ENCODE measurements at regions not wholly inside any gene's neighbourhood (a gene's known extent, or its start where the extent isn't known, plus 50 kb on each side); places are given as distances from the start of the nearest gene placed in this dataset.

DNA sequence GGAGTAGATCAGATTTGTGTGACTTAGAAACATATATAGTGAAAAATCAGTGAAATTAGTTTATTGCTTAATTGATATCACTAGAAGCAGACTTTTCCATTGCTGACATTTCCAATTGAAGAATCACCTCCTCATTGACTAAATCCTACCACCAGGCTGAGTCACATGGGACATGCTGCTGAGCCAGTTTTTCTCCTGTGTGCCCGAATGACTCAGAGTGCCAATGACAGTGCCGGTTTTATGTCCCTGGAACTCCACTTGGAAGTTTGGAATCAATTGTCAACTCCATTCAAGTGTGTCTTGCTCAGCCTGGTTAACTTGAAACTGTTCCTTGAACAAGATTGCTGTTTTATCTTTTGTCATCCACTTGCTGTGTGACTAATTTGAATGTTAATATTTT is 316.1 kb upstream of the PRDM1 start:
- H3K36me3 Mint-ChIP-seq (ENCODE audit: low read depth) = 0 out of 3 replicates have a peak, but pooled peaks cover 2% of the 10 kb centered on the region
- Histone ChIP-seq H3K4me1 (ENCODE audit: insufficient read depth) (no peaks in the 10 kb centered on the region), H3K27ac (ENCODE audit: low read depth) (no peak overlapping the region), H4K20me1 (replicated peaks; ENCODE audit: insufficient read depth) (no peaks in the 10 kb centered on the region), H2AFZ (no peak overlapping the region), H3K4me2 (no peak overlapping the region), H3F3A (replicated peaks; ENCODE audit: low read depth) (no peaks in the 10 kb centered on the region), H3K79me2 (replicated peaks; ENCODE audit: insufficient read depth) (no peaks in the 10 kb centered on the region), H3K36me3 (ENCODE audit: insufficient read depth) (no peaks in the 10 kb centered on the region), H3K4me3 (no peak overlapping the region), H3K27me3 (ENCODE audit: insufficient read depth) (no peaks in the 10 kb centered on the region), H3K9me2 (ENCODE audit: insufficient read depth) (peaks cover 19% of the 10 kb centered on the region; the same call in 1 of the 2 replicates)
- no peaks in the 10 kb centered on the region for H3K27me3 Mint-ChIP-seq (ENCODE audit: insufficient read depth, low read depth, poor library complexity)
- H3K27ac Mint-ChIP-seq = no peak overlapping the region
- TF ChIP-seq, protein P1, sequence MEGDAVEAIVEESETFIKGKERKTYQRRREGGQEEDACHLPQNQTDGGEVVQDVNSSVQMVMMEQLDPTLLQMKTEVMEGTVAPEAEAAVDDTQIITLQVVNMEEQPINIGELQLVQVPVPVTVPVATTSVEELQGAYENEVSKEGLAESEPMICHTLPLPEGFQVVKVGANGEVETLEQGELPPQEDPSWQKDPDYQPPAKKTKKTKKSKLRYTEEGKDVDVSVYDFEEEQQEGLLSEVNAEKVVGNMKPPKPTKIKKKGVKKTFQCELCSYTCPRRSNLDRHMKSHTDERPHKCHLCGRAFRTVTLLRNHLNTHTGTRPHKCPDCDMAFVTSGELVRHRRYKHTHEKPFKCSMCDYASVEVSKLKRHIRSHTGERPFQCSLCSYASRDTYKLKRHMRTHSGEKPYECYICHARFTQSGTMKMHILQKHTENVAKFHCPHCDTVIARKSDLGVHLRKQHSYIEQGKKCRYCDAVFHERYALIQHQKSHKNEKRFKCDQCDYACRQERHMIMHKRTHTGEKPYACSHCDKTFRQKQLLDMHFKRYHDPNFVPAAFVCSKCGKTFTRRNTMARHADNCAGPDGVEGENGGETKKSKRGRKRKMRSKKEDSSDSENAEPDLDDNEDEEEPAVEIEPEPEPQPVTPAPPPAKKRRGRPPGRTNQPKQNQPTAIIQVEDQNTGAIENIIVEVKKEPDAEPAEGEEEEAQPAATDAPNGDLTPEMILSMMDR (conservative IDR thresholded peaks at IDR 0.05; ENCODE audit: low read depth in 2 of 2) = no peak
- TF ChIP-seq, protein P2, sequence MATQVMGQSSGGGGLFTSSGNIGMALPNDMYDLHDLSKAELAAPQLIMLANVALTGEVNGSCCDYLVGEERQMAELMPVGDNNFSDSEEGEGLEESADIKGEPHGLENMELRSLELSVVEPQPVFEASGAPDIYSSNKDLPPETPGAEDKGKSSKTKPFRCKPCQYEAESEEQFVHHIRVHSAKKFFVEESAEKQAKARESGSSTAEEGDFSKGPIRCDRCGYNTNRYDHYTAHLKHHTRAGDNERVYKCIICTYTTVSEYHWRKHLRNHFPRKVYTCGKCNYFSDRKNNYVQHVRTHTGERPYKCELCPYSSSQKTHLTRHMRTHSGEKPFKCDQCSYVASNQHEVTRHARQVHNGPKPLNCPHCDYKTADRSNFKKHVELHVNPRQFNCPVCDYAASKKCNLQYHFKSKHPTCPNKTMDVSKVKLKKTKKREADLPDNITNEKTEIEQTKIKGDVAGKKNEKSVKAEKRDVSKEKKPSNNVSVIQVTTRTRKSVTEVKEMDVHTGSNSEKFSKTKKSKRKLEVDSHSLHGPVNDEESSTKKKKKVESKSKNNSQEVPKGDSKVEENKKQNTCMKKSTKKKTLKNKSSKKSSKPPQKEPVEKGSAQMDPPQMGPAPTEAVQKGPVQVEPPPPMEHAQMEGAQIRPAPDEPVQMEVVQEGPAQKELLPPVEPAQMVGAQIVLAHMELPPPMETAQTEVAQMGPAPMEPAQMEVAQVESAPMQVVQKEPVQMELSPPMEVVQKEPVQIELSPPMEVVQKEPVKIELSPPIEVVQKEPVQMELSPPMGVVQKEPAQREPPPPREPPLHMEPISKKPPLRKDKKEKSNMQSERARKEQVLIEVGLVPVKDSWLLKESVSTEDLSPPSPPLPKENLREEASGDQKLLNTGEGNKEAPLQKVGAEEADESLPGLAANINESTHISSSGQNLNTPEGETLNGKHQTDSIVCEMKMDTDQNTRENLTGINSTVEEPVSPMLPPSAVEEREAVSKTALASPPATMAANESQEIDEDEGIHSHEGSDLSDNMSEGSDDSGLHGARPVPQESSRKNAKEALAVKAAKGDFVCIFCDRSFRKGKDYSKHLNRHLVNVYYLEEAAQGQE (IDR thresholded peaks at IDR 0.05; ENCODE audit: unreplicated experiment) = no peak
- TF ChIP-seq, protein P3, sequence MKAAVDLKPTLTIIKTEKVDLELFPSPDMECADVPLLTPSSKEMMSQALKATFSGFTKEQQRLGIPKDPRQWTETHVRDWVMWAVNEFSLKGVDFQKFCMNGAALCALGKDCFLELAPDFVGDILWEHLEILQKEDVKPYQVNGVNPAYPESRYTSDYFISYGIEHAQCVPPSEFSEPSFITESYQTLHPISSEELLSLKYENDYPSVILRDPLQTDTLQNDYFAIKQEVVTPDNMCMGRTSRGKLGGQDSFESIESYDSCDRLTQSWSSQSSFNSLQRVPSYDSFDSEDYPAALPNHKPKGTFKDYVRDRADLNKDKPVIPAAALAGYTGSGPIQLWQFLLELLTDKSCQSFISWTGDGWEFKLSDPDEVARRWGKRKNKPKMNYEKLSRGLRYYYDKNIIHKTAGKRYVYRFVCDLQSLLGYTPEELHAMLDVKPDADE (IDR thresholded peaks at IDR 0.05) = no peak
- no peak for TF ChIP-seq ZNF331 (CRISPR knock-in tag; IDR thresholded peaks at IDR 0.05; ENCODE audit: low read depth)
- TF ChIP-seq EZH2 (IDR thresholded peaks at IDR 0.05; ENCODE audit: low read depth, unreplicated experiment) = no peak
- no peak for TF ChIP-seq CREB1 (CRISPR knock-in tag; IDR thresholded peaks at IDR 0.05; ENCODE audit: low read depth)
- no peak for TF ChIP-seq NANOG (IDR thresholded peaks at IDR 0.05; ENCODE audit: borderline replicate concordance)
- no peak for TF ChIP-seq STAT1 (IDR thresholded peaks at IDR 0.05; ENCODE audit: unreplicated experiment)
- no peak overlapping the region for H3K4me3 Mint-ChIP-seq
- ATAC-seq (no peak), DNase-seq (ENCODE audit: low spot score) (no peak)
- H3K9me3 Mint-ChIP-seq = peaks cover 4% of the 10 kb centered on the region
- no peaks in the 10 kb centered on the region for H3K4me1 Mint-ChIP-seq

DNA sequence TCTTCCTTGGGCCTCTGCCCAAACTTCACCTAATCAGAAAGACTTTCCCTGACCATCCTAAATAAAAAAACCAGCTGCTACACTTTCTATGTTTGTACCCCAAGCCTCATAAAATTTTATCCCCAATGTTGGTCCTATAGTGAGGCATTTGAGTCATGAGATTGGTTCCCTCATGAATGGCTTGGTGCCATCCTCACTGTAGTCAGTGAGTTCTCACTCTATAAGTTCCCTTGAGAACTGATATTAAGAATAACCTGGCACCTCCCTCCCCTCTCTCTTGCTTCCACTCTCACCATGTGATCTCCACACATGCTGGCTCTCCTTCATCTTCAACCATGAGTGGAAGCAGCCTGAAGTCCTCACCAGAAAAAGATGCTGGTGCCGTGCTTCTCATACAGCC is 316.9 kb upstream of the PRDM1 start:
- Histone ChIP-seq H3K4me3 (no peak overlapping the region), H3K4me1 (ENCODE audit: insufficient read depth) (no peaks in the 10 kb centered on the region), H3K27ac (ENCODE audit: low read depth) (no peak overlapping the region), H3K4me2 (no peak overlapping the region), H3K9me2 (ENCODE audit: insufficient read depth) (peaks cover 17% of the 10 kb centered on the region; the same call in 1 of the 2 replicates), H4K20me1 (replicated peaks; ENCODE audit: insufficient read depth) (no peaks in the 10 kb centered on the region), H3F3A (replicated peaks; ENCODE audit: low read depth) (no peaks in the 10 kb centered on the region), H3K79me2 (replicated peaks; ENCODE audit: insufficient read depth) (no peaks in the 10 kb centered on the region), H3K36me3 (ENCODE audit: insufficient read depth) (no peaks in the 10 kb centered on the region), H2AFZ (no peak overlapping the region), H3K27me3 (ENCODE audit: insufficient read depth) (no peaks in the 10 kb centered on the region)
- H3K27ac Mint-ChIP-seq = no peak overlapping the region
- DNase-seq (ENCODE audit: low spot score) (no peak), ATAC-seq (no peak)
- no peaks in the 10 kb centered on the region for H3K9me3 Mint-ChIP-seq
- H3K4me3 Mint-ChIP-seq = no peak overlapping the region
- no peaks in the 10 kb centered on the region for H3K27me3 Mint-ChIP-seq (ENCODE audit: insufficient read depth, low read depth, poor library complexity)
- no peaks in the 10 kb centered on the region for H3K36me3 Mint-ChIP-seq (ENCODE audit: low read depth)
- H3K4me1 Mint-ChIP-seq = no peaks in the 10 kb centered on the region
- TF ChIP-seq ZNF331 (CRISPR knock-in tag; IDR thresholded peaks at IDR 0.05; ENCODE audit: low read depth) (no peak), EZH2 (IDR thresholded peaks at IDR 0.05; ENCODE audit: low read depth, unreplicated experiment) (no peak), STAT1 (IDR thresholded peaks at IDR 0.05; ENCODE audit: unreplicated experiment) (no peak)
- TF ChIP-seq, protein P4, sequence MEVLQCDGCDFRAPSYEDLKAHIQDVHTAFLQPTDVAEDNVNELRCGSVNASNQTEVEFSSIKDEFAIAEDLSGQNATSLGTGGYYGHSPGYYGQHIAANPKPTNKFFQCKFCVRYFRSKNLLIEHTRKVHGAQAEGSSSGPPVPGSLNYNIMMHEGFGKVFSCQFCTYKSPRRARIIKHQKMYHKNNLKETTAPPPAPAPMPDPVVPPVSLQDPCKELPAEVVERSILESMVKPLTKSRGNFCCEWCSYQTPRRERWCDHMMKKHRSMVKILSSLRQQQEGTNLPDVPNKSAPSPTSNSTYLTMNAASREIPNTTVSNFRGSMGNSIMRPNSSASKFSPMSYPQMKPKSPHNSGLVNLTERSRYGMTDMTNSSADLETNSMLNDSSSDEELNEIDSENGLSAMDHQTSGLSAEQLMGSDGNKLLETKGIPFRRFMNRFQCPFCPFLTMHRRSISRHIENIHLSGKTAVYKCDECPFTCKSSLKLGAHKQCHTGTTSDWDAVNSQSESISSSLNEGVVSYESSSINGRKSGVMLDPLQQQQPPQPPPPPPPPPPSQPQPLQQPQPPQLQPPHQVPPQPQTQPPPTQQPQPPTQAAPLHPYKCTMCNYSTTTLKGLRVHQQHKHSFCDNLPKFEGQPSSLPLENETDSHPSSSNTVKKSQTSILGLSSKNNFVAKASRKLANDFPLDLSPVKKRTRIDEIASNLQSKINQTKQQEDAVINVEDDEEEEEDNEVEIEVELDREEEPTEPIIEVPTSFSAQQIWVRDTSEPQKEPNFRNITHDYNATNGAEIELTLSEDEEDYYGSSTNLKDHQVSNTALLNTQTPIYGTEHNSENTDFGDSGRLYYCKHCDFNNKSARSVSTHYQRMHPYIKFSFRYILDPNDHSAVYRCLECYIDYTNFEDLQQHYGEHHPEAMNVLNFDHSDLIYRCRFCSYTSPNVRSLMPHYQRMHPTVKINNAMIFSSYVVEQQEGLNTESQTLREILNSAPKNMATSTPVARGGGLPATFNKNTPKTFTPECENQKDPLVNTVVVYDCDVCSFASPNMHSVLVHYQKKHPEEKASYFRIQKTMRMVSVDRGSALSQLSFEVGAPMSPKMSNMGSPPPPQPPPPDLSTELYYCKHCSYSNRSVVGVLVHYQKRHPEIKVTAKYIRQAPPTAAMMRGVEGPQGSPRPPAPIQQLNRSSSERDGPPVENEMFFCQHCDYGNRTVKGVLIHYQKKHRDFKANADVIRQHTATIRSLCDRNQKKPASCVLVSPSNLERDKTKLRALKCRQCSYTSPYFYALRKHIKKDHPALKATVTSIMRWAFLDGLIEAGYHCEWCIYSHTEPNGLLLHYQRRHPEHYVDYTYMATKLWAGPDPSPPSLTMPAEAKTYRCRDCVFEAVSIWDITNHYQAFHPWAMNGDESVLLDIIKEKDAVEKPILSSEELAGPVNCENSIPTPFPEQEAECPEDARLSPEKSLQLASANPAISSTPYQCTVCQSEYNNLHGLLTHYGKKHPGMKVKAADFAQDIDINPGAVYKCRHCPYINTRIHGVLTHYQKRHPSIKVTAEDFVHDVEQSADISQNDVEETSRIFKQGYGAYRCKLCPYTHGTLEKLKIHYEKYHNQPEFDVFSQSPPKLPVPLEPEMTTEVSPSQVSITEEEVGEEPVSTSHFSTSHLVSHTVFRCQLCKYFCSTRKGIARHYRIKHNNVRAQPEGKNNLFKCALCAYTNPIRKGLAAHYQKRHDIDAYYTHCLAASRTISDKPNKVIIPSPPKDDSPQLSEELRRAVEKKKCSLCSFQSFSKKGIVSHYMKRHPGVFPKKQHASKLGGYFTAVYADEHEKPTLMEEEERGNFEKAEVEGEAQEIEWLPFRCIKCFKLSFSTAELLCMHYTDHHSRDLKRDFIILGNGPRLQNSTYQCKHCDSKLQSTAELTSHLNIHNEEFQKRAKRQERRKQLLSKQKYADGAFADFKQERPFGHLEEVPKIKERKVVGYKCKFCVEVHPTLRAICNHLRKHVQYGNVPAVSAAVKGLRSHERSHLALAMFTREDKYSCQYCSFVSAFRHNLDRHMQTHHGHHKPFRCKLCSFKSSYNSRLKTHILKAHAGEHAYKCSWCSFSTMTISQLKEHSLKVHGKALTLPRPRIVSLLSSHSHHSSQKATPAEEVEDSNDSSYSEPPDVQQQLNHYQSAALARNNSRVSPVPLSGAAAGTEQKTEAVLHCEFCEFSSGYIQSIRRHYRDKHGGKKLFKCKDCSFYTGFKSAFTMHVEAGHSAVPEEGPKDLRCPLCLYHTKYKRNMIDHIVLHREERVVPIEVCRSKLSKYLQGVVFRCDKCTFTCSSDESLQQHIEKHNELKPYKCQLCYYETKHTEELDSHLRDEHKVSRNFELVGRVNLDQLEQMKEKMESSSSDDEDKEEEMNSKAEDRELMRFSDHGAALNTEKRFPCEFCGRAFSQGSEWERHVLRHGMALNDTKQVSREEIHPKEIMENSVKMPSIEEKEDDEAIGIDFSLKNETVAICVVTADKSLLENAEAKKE (CRISPR knock-in tag; IDR thresholded peaks at IDR 0.05) = no peak
